Right atrium auricular region (tissue), 2 donors: ENCODE measurements at regions not wholly inside any gene's neighbourhood (a gene's known extent, or its start where the extent isn't known, plus 50 kb on each side); places are given as distances from the start of the nearest gene placed in this dataset.

Experiments used
- DNase-seq: peaks from one replicate; pipeline ENCODE4 v3.0.0-alpha.2; 2019; ENCODE audit warnings: low spot score
- H3K27ac ChIP-seq, 2 donors: fragments of 200-600 bp; sonication (generic); 1 replicate in 1 of 2; 2 replicates in 1 of 2; pipeline ENCODE4 v1.5.1; 2016 to 2019
- H3K27me3 ChIP-seq, 2 donors: fragments of 200-600 bp; sonication (generic); one replicate each; pipeline versions ENCODE4 v1.5.1 to v1.6.0; 2017 to 2019
- H3K36me3 ChIP-seq: fragments of 200-600 bp; sonication (generic); one replicate; pipeline ENCODE4 v1.5.1; 2016
- H3K4me1 ChIP-seq, 2 donors: fragments of 200-600 bp; sonication (generic); one replicate each; pipeline versions ENCODE4 v1.5.1 to v1.6.0; 2017 to 2019
- H3K4me3 ChIP-seq, 2 donors: fragments of 200-600 bp; sonication (generic); 1 replicate in 1 of 2; 2 replicates in 1 of 2; pipeline ENCODE4 v1.5.1; 2017 to 2019; ENCODE audit warnings: mild to moderate bottlenecking in 1 of 2, moderate library complexity in 1 of 2
- H3K9me3 ChIP-seq, 2 donors: fragments of 200-600 bp; sonication (generic); one replicate each; pipeline ENCODE4 v1.5.1; 2019
- CTCF ChIP-seq, 2 donors: fragments of 200-600 bp; sonication (generic); IDR thresholded peaks; one replicate each; pipeline ENCODE4 v1.5.1; 2019; ENCODE audit warnings: antibody characterized with exemption in 2 of 2

GRCh38 chr4:10204401-10205058 is 87.9 kb upstream of the WDR1 start:
- H3K27ac ChIP-seq: no peak overlapping the region
- no peak overlapping the region for H3K4me3 ChIP-seq
- H3K4me1 ChIP-seq: no peaks in the 10 kb centered on the region
- no peaks in the 10 kb centered on the region for H3K36me3 ChIP-seq
- H3K27me3 ChIP-seq: no peaks in the 10 kb centered on the region
- no peak for DNase-seq
- TF ChIP-seq CTCF (IDR thresholded peaks at IDR 0.05): no peak
- H3K9me3 ChIP-seq: no peaks in the 10 kb centered on the region

GRCh38 chr4:10203851-10204250 is 87.3 kb upstream of the WDR1 start:
- no peak for DNase-seq
- H3K27ac ChIP-seq: no peak overlapping the region
- no peak for TF ChIP-seq CTCF (IDR thresholded peaks at IDR 0.05)
- no peaks in the 10 kb centered on the region for H3K9me3 ChIP-seq
- no peaks in the 10 kb centered on the region for H3K4me1 ChIP-seq
- H3K36me3 ChIP-seq: no peaks in the 10 kb centered on the region
- no peak overlapping the region for H3K4me3 ChIP-seq
- H3K27me3 ChIP-seq: no peaks in the 10 kb centered on the region

GRCh38 chr4:10201381-10202223 is 85.0 kb upstream of the WDR1 start:
- TF ChIP-seq CTCF (IDR thresholded peaks at IDR 0.05): no peak
- Histone ChIP-seq H3K4me3 (no peak overlapping the region), H3K36me3 (no peaks in the 10 kb centered on the region), H3K27me3 (no peaks in the 10 kb centered on the region), H3K27ac (no peak overlapping the region), H3K4me1 (no peaks in the 10 kb centered on the region), H3K9me3 (no peaks in the 10 kb centered on the region)
- DNase-seq: no peak

- H3K4me1 ChIP-seq: no peaks in the 10 kb centered on the region
- no peak for DNase-seq
- H3K9me3 ChIP-seq: no peaks in the 10 kb centered on the region
- H3K27me3 ChIP-seq: no peaks in the 10 kb centered on the region
- H3K36me3 ChIP-seq: no peaks in the 10 kb centered on the region
- no peak overlapping the region for H3K27ac ChIP-seq
- no peak overlapping the region for H3K4me3 ChIP-seq
- no peak for TF ChIP-seq CTCF (IDR thresholded peaks at IDR 0.05)
Measured at GRCh38 chr4:10200869-10201268, 84.3 kb upstream of the WDR1 start.

- no peak overlapping the region for H3K27ac ChIP-seq
- no peaks in the 10 kb centered on the region for H3K27me3 ChIP-seq
- H3K4me1 ChIP-seq: no peaks in the 10 kb centered on the region
- H3K36me3 ChIP-seq: no peaks in the 10 kb centered on the region
- H3K4me3 ChIP-seq: no peak overlapping the region
- H3K9me3 ChIP-seq: no peaks in the 10 kb centered on the region
- DNase-seq: no peak
- TF ChIP-seq CTCF (IDR thresholded peaks at IDR 0.05): no peak
Measured at GRCh38 chr4:10198365-10198764, 81.8 kb upstream of the WDR1 start.
